ENCODE measurements at regions not wholly inside any gene's neighbourhood (a gene's known extent, or its start where the extent isn't known, plus 50 kb on each side); places are given as distances from the start of the nearest gene placed in this dataset.

GRCh38 chr22:49544286-49544685, 283.4 kb downstream of the BRD1 start:
- TF ChIP-seq, protein P1, sequence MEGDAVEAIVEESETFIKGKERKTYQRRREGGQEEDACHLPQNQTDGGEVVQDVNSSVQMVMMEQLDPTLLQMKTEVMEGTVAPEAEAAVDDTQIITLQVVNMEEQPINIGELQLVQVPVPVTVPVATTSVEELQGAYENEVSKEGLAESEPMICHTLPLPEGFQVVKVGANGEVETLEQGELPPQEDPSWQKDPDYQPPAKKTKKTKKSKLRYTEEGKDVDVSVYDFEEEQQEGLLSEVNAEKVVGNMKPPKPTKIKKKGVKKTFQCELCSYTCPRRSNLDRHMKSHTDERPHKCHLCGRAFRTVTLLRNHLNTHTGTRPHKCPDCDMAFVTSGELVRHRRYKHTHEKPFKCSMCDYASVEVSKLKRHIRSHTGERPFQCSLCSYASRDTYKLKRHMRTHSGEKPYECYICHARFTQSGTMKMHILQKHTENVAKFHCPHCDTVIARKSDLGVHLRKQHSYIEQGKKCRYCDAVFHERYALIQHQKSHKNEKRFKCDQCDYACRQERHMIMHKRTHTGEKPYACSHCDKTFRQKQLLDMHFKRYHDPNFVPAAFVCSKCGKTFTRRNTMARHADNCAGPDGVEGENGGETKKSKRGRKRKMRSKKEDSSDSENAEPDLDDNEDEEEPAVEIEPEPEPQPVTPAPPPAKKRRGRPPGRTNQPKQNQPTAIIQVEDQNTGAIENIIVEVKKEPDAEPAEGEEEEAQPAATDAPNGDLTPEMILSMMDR (IDR thresholded peaks at IDR 0.05): no peak
- no peak for TF ChIP-seq POLR2A (IDR thresholded peaks at IDR 0.05)

Measured in adrenal gland (tissue), 5 donors.